ENCODE measurements at regions not wholly inside any gene's neighbourhood (a gene's known extent, or its start where the extent isn't known, plus 50 kb on each side); places are given as distances from the start of the nearest gene placed in this dataset.

GRCh38 chr5:23820765-23821471, 313.5 kb downstream of the PRDM9 start (continued):
- no peak for TF ChIP-seq ELK1 (IDR thresholded peaks at IDR 0.05; ENCODE audit: low read depth, low read length)
- TF ChIP-seq SMC3 (IDR thresholded peaks at IDR 0.05; ENCODE audit: borderline replicate concordance, low read length) = peak; percentile 43; the same call in 1 of the 2 replicates

GRCh38 chr5:23823521-23823920, 316.1 kb downstream of the PRDM9 start:
- ChIA-PET CTCF (interaction anchor here (0.8 kb wide), 1 partner anchor 804 kb away, joined by 3 read pairs; no protein-coding TSS in a partner anchor), RAD21 (ENCODE audit: unreplicated experiment) (no interaction called here), POLR2A (no interaction called here), SMC1A (ENCODE audit: uncharacterized antibody, unreplicated experiment) (interaction anchor here (2.6 kb wide), 1 partner anchor 11 kb away, joined by 9 read pairs; no protein-coding TSS in a partner anchor)
- H3K4me3 ChIP-seq = no peak overlapping the region
- no TSS peak for BruUV-seq (replicated peaks)
- H4K20me1 ChIP-seq (ENCODE audit: control insufficient read depth, insufficient read depth) = no peaks in the 10 kb centered on the region
- ATAC-seq (no peak), DNase-seq (ENCODE audit: low read depth, low spot score) (no peak), FAIRE-seq (no peak)
- H3K36me3 ChIP-seq (ENCODE audit: control insufficient read depth in 2 of 2, insufficient read depth in 2 of 2, low read length in 1 of 2) = no peaks in the 10 kb centered on the region
- H3K9ac ChIP-seq (ENCODE audit: control insufficient read depth, insufficient read depth, low read length) = no peak overlapping the region
- no peak overlapping the region for H3K4me2 ChIP-seq (ENCODE audit: control insufficient read depth, insufficient read depth)
- intact Hi-C loops (cut with micrococcal nuclease; ENCODE audit: unreplicated experiment) (loop anchor here (2.0 kb wide), 1 partner anchor 287 kb away; no protein-coding TSS in a partner anchor), in situ Hi-C loops (cut with MboI) (no loop called here)
- H3K9me3 ChIP-seq (replicated peaks; ENCODE audit: control insufficient read depth, insufficient read depth, low read length) = no peaks in the 10 kb centered on the region
- no peak overlapping the region for H3K27ac ChIP-seq (ENCODE audit: control insufficient read depth, insufficient read depth)
- H3K79me2 ChIP-seq (ENCODE audit: control insufficient read depth, insufficient read depth, low read length) = no peaks in the 10 kb centered on the region
- H3K4me1 ChIP-seq (ENCODE audit: control insufficient read depth, insufficient read depth, low read length) = no peaks in the 10 kb centered on the region
- H2AFZ ChIP-seq (ENCODE audit: control insufficient read depth, low read depth, low read length) = no peak overlapping the region
- WGBS (ENCODE audit: insufficient coverage, insufficient replicate concordance, low lambda C conversion rate, missing lambda C conversion rate) = 51% methylated on average over 8 of the region's 8 CpGs
- H3K27me3 ChIP-seq (replicated peaks in 1 of 2; ENCODE audit: control insufficient read depth in 2 of 2, insufficient read depth in 2 of 2, low read length in 1 of 2) = no peaks in the 10 kb centered on the region
- TF ChIP-seq NR2C2 (IDR thresholded peaks at IDR 0.05; ENCODE audit: borderline replicate concordance, control insufficient read depth, insufficient read length, low read depth) (no peak), NRF1 (conservative IDR thresholded peaks at IDR 0.05; ENCODE audit: low read depth, low read length) (no peak), SRF (IDR thresholded peaks at IDR 0.05; ENCODE audit: low read depth in 2 of 2, low read length in 2 of 2) (no peak), PML (IDR thresholded peaks at IDR 0.05; ENCODE audit: low read length) (no peak), ATF2 (IDR thresholded peaks at IDR 0.05; ENCODE audit: low read length) (no peak), SP1 (IDR thresholded peaks at IDR 0.05; ENCODE audit: low read depth, low read length) (no peak), CREB1 (IDR thresholded peaks at IDR 0.05; ENCODE audit: low read depth) (no peak), NKRF (conservative IDR thresholded peaks at IDR 0.05) (no peak), RCOR1 (conservative IDR thresholded peaks at IDR 0.05; ENCODE audit: low read depth, low read length) (no peak), ZZZ3 (IDR thresholded peaks at IDR 0.05; ENCODE audit: control insufficient read depth, insufficient read length, low read depth) (no peak), IRF3 (IDR thresholded peaks at IDR 0.05) (no peak), PKNOX1 (IDR thresholded peaks at IDR 0.05) (no peak), TCF12 (IDR thresholded peaks at IDR 0.05; ENCODE audit: low read depth, low read length) (no peak)

All from GM12878 (cell line).